OCI-LY7 (cell line): ENCODE measurements at regions not wholly inside any gene's neighbourhood (a gene's known extent, or its start where the extent isn't known, plus 50 kb on each side); places are given as distances from the start of the nearest gene placed in this dataset.

Source experiments
- BruUV-seq: library from RNA; stranded (reverse); fragments of 400-500 nt; replicated peaks from 2 replicates; lab custom pipeline; 2021; lab: Mats Ljungman, UMichigan
- CTCF ChIA-PET: fragments of 300-600 bp; sonication (Branson Sonifier 250); formaldehyde crosslinking; loops from one replicate; lab custom pipeline; 2022; ENCODE audit warnings: antibody characterized with exemption; ENCODE audit not compliant: unreplicated experiment; lab: Charles Lee
- POLR2A ChIA-PET: fragments of 300-600 bp; sonication (Branson Sonifier 250); formaldehyde crosslinking; loops from one replicate; lab custom pipeline; 2022; ENCODE audit warnings: antibody characterized with exemption; lab: Charles Lee
- DNase-seq: peaks from one replicate; pipeline ENCODE4 v3.0.0-alpha.2; 2015; ENCODE audit warnings: low spot score
- H2AFZ ChIP-seq: fragments of 200-600 bp; sonication (generic), shearing (Covaris generic); 2 replicates; pipeline ENCODE4 v1.6.1; 2014; ENCODE audit warnings: mild to moderate bottlenecking, antibody characterized with exemption, low read length, moderate library complexity
- H3K27ac ChIP-seq: fragments of 200-600 bp; sonication (generic); 2 replicates; pipeline ENCODE4 v1.5.1; 2014; ENCODE audit warnings: mixed run types, low read depth, mild to moderate bottlenecking, moderate library complexity, low read length, inconsistent platforms; ENCODE audit not compliant: poor library complexity, severe bottlenecking
- H3K36me3 ChIP-seq: fragments of 200-600 bp; sonication (generic); 2 replicates; pipeline ENCODE4 v1.6.1; 2014; ENCODE audit warnings: mild to moderate bottlenecking, antibody characterized with exemption, low read length, moderate library complexity, mixed read lengths; ENCODE audit not compliant: insufficient read depth
- H3K4me1 ChIP-seq: fragments of 200-600 bp; sonication (generic); 2 replicates; pipeline ENCODE4 v1.5.1; 2014; ENCODE audit warnings: mild to moderate bottlenecking, low read length; ENCODE audit not compliant: insufficient read depth, poor library complexity, severe bottlenecking
- H3K4me2 ChIP-seq: fragments of 200-600 bp; sonication (generic); 2 replicates; pipeline ENCODE4 v1.6.1; 2014; ENCODE audit warnings: mild to moderate bottlenecking, low read length
- H3K4me3 ChIP-seq: fragments of 200-600 bp; sonication (generic); 2 replicates; pipeline ENCODE4 v1.5.1; 2014; ENCODE audit warnings: mild to moderate bottlenecking, low read depth, low read length; ENCODE audit not compliant: poor library complexity, severe bottlenecking
- H3K79me2 ChIP-seq: fragments of 200-600 bp; sonication (generic); 2 replicates; pipeline ENCODE4 v1.6.1; 2016; ENCODE audit warnings: low read depth, mild to moderate bottlenecking, low read length, moderate library complexity, mixed read lengths; ENCODE audit not compliant: insufficient read depth
- H3K9me2 ChIP-seq: fragments of 200-600 bp; sonication (generic); 2 replicates; pipeline ENCODE4 v1.6.1; 2016; ENCODE audit warnings: mild to moderate bottlenecking, low read length, mixed read lengths; ENCODE audit not compliant: insufficient read depth
- H3K9me3 ChIP-seq: fragments of 200-600 bp; sonication (generic); 2 replicates; pipeline ENCODE4 v1.6.1; 2014; ENCODE audit warnings: mild to moderate bottlenecking, mixed run types, low read length, mixed read lengths
- H4K20me1 ChIP-seq: fragments of 200-600 bp; sonication (generic); 2 replicates; pipeline ENCODE4 v1.6.1; 2014; ENCODE audit warnings: mild to moderate bottlenecking, antibody characterized with exemption, low read length, moderate library complexity, mixed read lengths; ENCODE audit not compliant: insufficient read depth
- CTCF ChIP-seq: fragments of 200-600 bp; sonication (generic); conservative IDR thresholded peaks from 2 replicates; pipeline ENCODE4 v1.5.1; 2014; ENCODE audit warnings: mild to moderate bottlenecking, antibody characterized with exemption, low read length, moderate library complexity, mixed read lengths
- EZH2phosphoT487 ChIP-seq: fragments of 200-600 bp; sonication (generic); IDR thresholded peaks from 2 replicates; pipeline ENCODE4 v1.6.1; 2018; ENCODE audit warnings: low read depth, borderline replicate concordance, mild to moderate bottlenecking, mixed run types, antibody characterized with exemption, low read length, moderate library complexity, mixed read lengths
- intact Hi-C: fragments of 100-400 bp; cut with micrococcal nuclease; formaldehyde crosslinking; loops from one replicate; pipeline ENCODE4 v1.10.0; 2022; ENCODE audit not compliant: unreplicated experiment

- TF ChIP-seq CTCF: no peak
- no peak for TF ChIP-seq EZH2phosphoT487
- no peaks in the 10 kb centered on the region for H4K20me1 ChIP-seq
- H3K36me3 ChIP-seq: no peaks in the 10 kb centered on the region
- no peaks in the 10 kb centered on the region for H3K79me2 ChIP-seq
- ChIA-PET POLR2A (no interaction called here), CTCF (no interaction called here)
- no peak for DNase-seq
- H3K9me3 ChIP-seq: no peaks in the 10 kb centered on the region
- BruUV-seq: no TSS peak
- no peak overlapping the region for H3K4me2 ChIP-seq
- intact Hi-C loops: no loop called here
- no peaks in the 10 kb centered on the region for H3K9me2 ChIP-seq
- no peak overlapping the region for H3K4me3 ChIP-seq
- H2AFZ ChIP-seq: no peak overlapping the region
- H3K4me1 ChIP-seq: no peaks in the 10 kb centered on the region
- no peak overlapping the region for H3K27ac ChIP-seq
Measured at GRCh38 chr4:115674485-115674884, 561.1 kb upstream of the NDST4 start.

GRCh38 chr4:115671581-115671980, 558.2 kb upstream of the NDST4 start:
- ChIA-PET CTCF (no interaction called here), POLR2A (interaction anchor here (0.6 kb wide), 2 partner anchors 15 to 204 kb away, joined by 3 read pairs; no protein-coding TSS in a partner anchor)
- Histone ChIP-seq H3K9me2 (no peaks in the 10 kb centered on the region), H4K20me1 (no peaks in the 10 kb centered on the region), H3K9me3 (no peaks in the 10 kb centered on the region), H3K79me2 (no peaks in the 10 kb centered on the region), H3K4me2 (no peak overlapping the region), H3K27ac (no peak overlapping the region), H3K4me3 (no peak overlapping the region), H3K36me3 (no peaks in the 10 kb centered on the region), H3K4me1 (no peaks in the 10 kb centered on the region), H2AFZ (no peak overlapping the region)
- intact Hi-C loops: no loop called here
- no peak for DNase-seq
- TF ChIP-seq CTCF (no peak), EZH2phosphoT487 (no peak)
- no TSS peak for BruUV-seq

- Histone ChIP-seq H4K20me1 (no peaks in the 10 kb centered on the region), H3K27ac (no peak overlapping the region), H3K4me1 (no peaks in the 10 kb centered on the region), H3K4me3 (no peak overlapping the region), H3K79me2 (no peaks in the 10 kb centered on the region), H3K4me2 (no peak overlapping the region), H3K9me3 (no peaks in the 10 kb centered on the region), H3K9me2 (no peaks in the 10 kb centered on the region), H3K36me3 (no peaks in the 10 kb centered on the region), H2AFZ (no peak overlapping the region)
- ChIA-PET CTCF (no interaction called here), POLR2A (interaction anchor here (0.7 kb wide), 1 partner anchor 18 kb away, joined by 3 read pairs; no protein-coding TSS in a partner anchor)
- no TSS peak for BruUV-seq
- intact Hi-C loops: no loop called here
- DNase-seq: no peak
- TF ChIP-seq EZH2phosphoT487: no peak
- TF ChIP-seq CTCF: no peak
Measured at GRCh38 chr4:115670930-115671329, 557.5 kb upstream of the NDST4 start.
